Superior temporal gyrus (tissue), 1 donor: ENCODE measurements at regions not wholly inside any gene's neighbourhood (a gene's known extent, or its start where the extent isn't known, plus 50 kb on each side); places are given as distances from the start of the nearest gene placed in this dataset.

Experiments used
- DNase-seq: peaks from one replicate; pipeline ENCODE4 v3.0.0-alpha.2; 2016; ENCODE audit errors: extremely low spot score

DNA sequence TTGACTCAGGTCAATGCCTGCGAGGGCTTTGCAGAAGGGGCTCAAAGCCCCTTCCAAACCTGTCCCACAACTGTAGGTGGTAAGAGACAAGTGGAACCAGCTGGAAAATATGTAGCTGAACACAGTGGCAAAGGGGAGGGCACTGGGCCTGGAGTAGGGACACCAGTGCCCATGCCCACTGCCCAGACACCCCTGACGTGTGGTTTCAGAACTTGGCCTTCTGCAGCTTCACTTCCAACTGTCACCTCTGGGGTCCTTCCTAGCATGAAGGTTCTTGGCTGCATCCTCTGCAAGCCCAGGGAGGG, 233.1 kb upstream of the IRX1 start:
- no peak for DNase-seq

GRCh38 chr5:3361811-3362605, 233.6 kb upstream of the IRX1 start:
- no peak for DNase-seq

GRCh38 chr5:3359642-3360041, 236.0 kb upstream of the IRX1 start:
- DNase-seq = no peak

GRCh38 chr5:3357291-3357690, 238.3 kb upstream of the IRX1 start:
- DNase-seq = no peak

- DNase-seq = no peak
Measured at GRCh38 chr5:3356016-3356415, 239.6 kb upstream of the IRX1 start.

- no peak for DNase-seq
Measured at GRCh38 chr5:3355126-3355525, 240.5 kb upstream of the IRX1 start.

GRCh38 chr5:3354606-3355005, 241.0 kb upstream of the IRX1 start:
- no peak for DNase-seq

GRCh38 chr5:3353561-3353960, 242.1 kb upstream of the IRX1 start:
- no peak for DNase-seq

DNA sequence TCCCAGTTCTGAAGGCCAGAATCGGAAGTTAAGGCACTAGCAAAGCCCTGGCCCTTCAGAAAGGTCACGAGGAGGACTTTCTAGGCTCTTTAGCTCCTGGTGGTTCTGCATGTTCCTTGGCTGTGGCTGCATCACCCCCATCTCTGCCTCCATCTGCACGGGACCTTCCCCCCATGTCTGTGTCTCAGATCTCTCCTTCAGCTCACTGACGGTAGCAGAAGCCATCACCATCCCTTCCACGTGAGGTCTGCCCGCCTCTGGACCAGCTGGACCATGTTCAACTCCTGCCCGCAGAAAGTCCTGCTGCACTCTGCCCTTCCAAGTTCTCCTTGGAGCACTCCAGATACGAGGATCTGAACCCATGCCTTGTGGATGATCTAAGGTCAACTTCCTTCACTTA, 242.9 kb upstream of the IRX1 start:
- DNase-seq = no peak

DNA sequence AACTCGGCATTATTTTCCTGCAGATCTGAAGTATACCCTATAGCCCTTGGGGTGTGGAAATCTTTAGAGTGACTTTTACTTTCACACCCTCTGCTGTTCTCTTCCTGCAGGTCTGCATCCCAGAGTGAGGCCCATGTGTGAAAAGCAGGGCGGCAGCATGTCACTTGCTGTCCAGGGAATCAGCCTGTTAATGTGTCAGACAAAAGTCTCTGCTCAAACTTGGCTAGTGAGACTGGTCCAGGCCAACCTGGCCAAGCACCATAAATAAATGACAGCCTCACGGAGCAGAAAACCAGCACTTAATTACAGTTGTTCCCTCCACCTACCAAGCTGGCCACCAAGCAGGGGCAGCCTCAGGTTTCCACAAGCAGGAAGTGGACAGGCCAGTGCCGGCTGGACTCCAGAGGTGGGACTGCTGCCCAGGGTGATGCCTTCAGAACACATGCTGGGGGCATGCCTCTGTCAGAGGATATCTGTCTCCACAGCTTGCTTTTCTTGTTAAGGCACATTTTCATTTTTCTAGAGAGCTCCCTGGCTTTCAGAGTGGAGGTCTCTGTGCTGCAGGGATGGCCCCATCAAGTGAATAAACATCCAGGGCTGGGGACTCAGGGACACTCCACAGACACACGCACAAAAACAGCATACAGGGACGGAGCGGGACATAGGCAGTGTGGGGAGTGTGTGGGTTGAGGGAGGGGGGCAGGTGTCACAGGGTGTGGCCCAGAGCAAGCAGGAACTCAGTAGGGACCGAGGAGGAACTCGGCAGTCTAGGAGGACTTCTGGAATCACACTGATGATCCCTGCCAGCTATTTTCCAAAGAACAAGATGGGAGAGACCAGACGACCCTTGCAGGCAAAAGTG, 243.8 kb upstream of the IRX1 start:
- no peak for DNase-seq

DNA sequence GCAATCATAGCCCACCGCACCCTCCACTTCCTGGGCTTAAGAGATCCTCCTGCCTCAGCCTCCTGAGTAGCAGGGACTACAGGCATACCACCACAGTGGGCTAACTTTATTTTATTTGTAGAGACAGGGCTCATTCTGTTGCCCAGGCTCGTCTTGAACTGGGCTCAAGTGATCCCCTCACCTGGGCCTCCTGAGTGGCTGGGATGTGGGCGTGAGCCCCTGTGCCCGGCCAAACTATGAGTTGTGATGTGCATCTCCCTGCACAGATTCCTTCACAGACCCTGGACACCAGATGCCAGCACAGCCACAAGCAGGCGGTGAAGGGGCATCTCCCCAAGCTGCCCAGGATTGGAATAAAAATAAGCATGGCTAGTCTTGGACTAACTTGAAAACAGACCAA, 244.9 kb upstream of the IRX1 start:
- DNase-seq = no peak

GRCh38 chr5:3349704-3350565, 245.7 kb upstream of the IRX1 start:
- no peak for DNase-seq

DNA sequence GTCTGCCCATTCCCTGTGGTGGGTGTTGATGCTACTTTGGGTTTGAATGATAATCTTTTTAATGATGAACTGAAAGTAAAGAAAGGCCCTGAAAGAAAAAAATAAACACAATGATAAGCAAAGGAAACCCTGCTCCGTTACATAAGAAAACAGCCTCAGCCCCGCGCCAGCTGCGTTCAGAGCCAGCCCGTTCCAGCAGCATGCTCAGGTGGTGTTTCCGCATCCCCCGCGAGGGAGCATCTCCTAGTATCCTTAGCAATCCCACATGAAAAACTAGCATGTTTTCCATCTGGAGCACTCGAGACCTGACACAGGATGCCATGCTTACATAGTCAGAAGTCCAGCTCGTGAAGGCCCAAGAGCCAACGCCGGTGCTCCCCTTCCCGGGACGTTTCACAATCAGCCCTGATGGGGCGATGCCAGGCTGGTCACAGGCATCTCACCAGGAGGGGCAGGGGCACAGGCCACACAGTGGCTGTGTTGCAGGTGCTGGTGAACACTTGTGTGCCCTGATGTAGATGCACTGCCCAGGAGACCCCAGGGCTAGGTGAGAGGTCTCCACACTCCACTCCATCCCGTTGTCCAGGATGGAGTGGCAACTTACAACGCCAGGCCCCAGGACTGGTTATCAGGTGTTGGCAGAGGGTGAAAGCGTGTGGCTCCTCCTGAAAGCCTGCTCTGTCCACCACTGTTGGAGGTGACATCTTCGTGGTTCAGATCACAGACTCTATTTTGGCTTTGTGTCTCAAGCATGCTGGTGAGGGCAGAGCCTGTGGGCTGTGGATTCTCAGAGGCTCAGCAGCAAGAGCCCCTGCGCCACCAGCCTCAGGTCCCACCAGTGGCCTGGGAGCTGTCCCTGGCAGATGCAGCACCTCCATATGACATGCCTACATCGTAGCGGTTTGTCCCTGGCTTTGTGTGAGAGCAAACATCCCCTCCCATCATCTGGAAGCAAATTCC, 246.8 kb upstream of the IRX1 start:
- DNase-seq = no peak

GRCh38 chr5:3347741-3348140, 247.9 kb upstream of the IRX1 start:
- no peak for DNase-seq

DNA sequence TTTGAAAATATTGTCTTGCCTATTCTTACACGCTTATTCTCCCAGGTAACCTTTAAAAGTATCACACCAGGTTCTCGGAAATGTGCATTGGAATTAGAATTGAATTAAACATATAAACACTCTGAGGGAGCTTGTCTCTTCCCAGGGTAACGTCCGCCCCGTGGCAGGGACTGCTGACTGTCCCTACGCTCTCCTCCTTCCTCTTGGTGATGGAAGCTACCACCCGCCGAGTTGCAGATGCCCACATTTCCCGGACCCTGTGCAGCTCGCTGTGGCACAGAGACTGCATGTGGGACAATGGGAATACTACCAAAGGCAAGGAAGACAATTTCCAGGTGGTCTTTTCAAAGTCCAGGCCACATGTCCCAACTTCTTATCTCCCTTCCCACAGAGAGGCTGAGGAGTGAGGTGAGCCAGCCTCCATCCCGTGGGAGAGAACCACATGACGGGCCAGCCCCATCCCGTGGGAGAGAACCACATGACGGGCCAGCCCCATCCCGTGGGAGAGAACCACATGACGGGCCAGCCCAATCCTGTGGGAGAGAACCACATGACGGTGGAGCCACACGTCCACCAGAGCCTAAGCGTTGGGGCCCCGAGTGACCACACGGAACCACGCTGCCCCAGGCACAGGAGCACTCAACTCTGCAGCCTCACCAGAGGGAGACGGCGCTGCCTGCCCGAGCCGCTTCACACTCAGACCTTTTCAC, 249.4 kb upstream of the IRX1 start:
- no peak for DNase-seq

GRCh38 chr5:3345195-3345594, 250.4 kb upstream of the IRX1 start:
- no peak for DNase-seq

GRCh38 chr5:3344671-3345070, 251.0 kb upstream of the IRX1 start:
- no peak for DNase-seq

DNA sequence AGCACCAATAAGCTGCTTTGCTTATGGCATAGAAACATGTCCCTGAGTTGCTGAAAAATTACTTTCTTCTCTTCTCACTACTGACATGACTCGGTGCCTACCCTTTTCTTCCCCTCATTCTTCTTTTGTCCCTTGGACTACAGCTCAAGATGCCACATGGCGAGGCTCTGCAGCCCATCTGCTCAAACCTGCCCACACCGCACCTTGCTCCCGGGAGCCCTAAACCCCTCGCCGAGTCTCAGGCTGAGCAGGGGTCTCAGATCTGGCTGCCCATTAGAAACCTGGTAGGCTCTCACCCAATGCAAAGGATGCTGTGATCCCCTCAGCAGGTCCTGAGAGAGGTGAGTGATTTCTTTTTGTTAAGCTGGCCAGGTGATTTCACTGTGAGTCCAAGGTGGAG, 251.7 kb upstream of the IRX1 start:
- DNase-seq = no peak

DNA sequence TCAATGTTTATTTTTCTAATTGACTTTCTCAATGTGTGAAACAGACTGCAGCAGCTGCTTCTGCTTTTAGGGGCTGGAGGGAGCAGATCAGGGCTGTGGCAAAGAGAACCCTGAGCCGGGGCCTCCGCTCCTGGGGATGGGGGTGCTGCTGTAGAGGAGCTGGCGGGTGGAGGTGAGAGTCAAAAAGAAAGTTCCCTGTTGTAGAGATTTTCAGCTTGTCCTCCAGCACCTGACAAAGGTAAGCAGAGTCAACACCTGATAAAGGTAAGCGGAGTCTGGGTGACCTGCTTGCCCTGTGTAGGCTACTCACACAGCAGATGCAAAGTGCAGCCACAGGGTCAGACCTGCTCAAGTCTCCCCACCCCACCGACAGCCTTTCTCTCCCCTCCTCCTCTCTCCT, 252.4 kb upstream of the IRX1 start:
- no peak for DNase-seq

GRCh38 chr5:3342271-3343100, 253.1 kb upstream of the IRX1 start:
- no peak for DNase-seq
